ENCODE measurements at regions not wholly inside any gene's neighbourhood (a gene's known extent, or its start where the extent isn't known, plus 50 kb on each side); places are given as distances from the start of the nearest gene placed in this dataset.

DNA sequence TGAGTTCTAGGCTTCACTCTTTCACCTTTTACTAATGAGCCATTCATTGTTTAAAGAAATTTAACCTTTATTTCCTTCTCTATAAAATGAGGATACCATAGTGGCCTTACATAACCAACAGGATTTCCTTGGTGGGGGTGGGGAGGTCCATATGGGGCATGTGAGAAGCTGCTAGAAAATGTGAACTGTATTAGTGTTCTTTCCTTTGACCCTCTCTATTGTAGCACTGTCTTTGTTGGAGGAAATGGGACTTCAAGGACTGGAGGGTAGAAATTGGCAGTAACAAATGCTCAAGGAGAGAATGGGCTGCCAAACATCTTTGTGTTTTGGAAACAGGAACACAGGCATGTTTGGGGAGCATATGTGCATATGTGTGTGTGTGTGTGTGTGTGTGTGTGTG is 468.7 kb upstream of the ZEB2 start:
- Histone ChIP-seq H3K9me3 (ENCODE audit: low read depth, low read length, poor library complexity, severe bottlenecking) (peaks cover 12% of the 10 kb centered on the region), H3K4me3 (ENCODE audit: low read depth, low read length, poor library complexity, severe bottlenecking) (no peak overlapping the region), H3K4me1 (ENCODE audit: insufficient read depth, low read length, poor library complexity, severe bottlenecking) (peaks cover 2% of the 10 kb centered on the region), H3K27ac (ENCODE audit: low read depth, low read length, poor library complexity, severe bottlenecking) (no peak overlapping the region), H3K36me3 (ENCODE audit: insufficient read depth, low read length, poor library complexity, severe bottlenecking) (no peaks in the 10 kb centered on the region), H3K27me3 (replicated peaks; ENCODE audit: insufficient read depth, low read depth, low read length, poor library complexity) (no peaks in the 10 kb centered on the region)
- TF ChIP-seq EZH2 (IDR thresholded peaks at IDR 0.05; ENCODE audit: borderline replicate concordance, low read depth, low read length, poor library complexity, severe bottlenecking) = no peak
- TF ChIP-seq, protein P1, sequence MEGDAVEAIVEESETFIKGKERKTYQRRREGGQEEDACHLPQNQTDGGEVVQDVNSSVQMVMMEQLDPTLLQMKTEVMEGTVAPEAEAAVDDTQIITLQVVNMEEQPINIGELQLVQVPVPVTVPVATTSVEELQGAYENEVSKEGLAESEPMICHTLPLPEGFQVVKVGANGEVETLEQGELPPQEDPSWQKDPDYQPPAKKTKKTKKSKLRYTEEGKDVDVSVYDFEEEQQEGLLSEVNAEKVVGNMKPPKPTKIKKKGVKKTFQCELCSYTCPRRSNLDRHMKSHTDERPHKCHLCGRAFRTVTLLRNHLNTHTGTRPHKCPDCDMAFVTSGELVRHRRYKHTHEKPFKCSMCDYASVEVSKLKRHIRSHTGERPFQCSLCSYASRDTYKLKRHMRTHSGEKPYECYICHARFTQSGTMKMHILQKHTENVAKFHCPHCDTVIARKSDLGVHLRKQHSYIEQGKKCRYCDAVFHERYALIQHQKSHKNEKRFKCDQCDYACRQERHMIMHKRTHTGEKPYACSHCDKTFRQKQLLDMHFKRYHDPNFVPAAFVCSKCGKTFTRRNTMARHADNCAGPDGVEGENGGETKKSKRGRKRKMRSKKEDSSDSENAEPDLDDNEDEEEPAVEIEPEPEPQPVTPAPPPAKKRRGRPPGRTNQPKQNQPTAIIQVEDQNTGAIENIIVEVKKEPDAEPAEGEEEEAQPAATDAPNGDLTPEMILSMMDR (conservative IDR thresholded peaks at IDR 0.05; ENCODE audit: low read depth, low read length) = no peak
- ChIA-PET POLR2A (ENCODE audit: low non-redundant PET) (no interaction called here), CTCF (no interaction called here)
- no TSS peak for BruUV-seq (replicated peaks)
- intact Hi-C loops (cut with micrococcal nuclease; ENCODE audit: unreplicated experiment) = no loop called here
- DNase-seq (ENCODE audit: low spot score) = no peak

DNA sequence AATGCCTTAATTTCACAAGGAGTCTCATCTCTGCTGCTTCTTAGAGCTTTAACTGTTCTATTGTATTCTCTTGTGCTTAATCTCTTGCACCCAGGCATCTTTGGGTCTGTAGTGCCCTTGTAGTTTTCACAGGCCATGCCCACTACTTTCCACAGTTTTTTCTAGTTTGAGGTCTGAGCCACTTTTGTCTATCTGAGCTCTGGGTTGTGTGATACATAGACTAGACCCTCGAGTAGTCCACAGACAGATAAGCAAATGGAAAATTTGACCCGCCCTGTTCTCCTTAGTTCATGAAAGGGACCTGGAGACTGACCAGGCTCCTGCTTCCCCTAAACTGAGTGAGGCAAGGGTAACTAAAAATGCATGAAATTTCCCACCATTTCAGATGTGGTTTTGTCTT is 466.8 kb upstream of the ZEB2 start:
- Histone ChIP-seq H3K36me3 (ENCODE audit: insufficient read depth, low read length, poor library complexity, severe bottlenecking) (no peaks in the 10 kb centered on the region), H3K9me3 (ENCODE audit: low read depth, low read length, poor library complexity, severe bottlenecking) (peaks cover 12% of the 10 kb centered on the region), H3K27ac (ENCODE audit: low read depth, low read length, poor library complexity, severe bottlenecking) (no peak overlapping the region), H3K27me3 (replicated peaks; ENCODE audit: insufficient read depth, low read depth, low read length, poor library complexity) (no peaks in the 10 kb centered on the region), H3K4me3 (ENCODE audit: low read depth, low read length, poor library complexity, severe bottlenecking) (no peak overlapping the region), H3K4me1 (ENCODE audit: insufficient read depth, low read length, poor library complexity, severe bottlenecking) (peaks cover 3% of the 10 kb centered on the region)
- CTCF ChIA-PET = no interaction called here
- BruUV-seq (replicated peaks) = no TSS peak
- intact Hi-C loops (cut with micrococcal nuclease; ENCODE audit: unreplicated experiment) = no loop called here
- POLR2A ChIA-PET (ENCODE audit: low non-redundant PET) = no interaction called here
- TF ChIP-seq, protein P1 (conservative IDR thresholded peaks at IDR 0.05; ENCODE audit: low read depth, low read length) = no peak
- no peak for TF ChIP-seq EZH2 (IDR thresholded peaks at IDR 0.05; ENCODE audit: borderline replicate concordance, low read depth, low read length, poor library complexity, severe bottlenecking)
- no peak for DNase-seq (ENCODE audit: low spot score)

DNA sequence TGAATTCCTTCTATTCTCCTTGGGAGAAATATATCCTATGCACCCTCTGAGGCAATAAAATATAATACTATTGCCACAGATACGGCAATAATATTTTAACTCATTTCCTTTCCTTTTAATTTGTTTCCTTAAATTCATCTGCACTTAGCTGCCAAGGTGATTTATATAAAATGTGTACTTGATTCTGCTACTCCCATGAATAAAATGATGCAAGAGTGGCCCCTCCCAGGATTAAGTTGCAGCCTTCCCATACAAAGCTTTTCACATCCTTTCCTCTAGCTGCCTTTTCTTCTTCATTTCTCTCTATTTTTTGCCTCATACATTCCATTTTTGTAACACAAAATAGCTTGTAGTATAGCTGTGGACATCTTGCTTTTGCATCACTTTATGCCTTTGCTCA is 464.1 kb upstream of the ZEB2 start:
- CTCF ChIA-PET = no interaction called here
- Histone ChIP-seq H3K27me3 (replicated peaks; ENCODE audit: insufficient read depth, low read depth, low read length, poor library complexity) (no peaks in the 10 kb centered on the region), H3K9me3 (ENCODE audit: low read depth, low read length, poor library complexity, severe bottlenecking) (peaks cover 12% of the 10 kb centered on the region), H3K4me3 (ENCODE audit: low read depth, low read length, poor library complexity, severe bottlenecking) (no peak overlapping the region), H3K27ac (ENCODE audit: low read depth, low read length, poor library complexity, severe bottlenecking) (no peak overlapping the region), H3K4me1 (ENCODE audit: insufficient read depth, low read length, poor library complexity, severe bottlenecking) (peaks cover 3% of the 10 kb centered on the region), H3K36me3 (ENCODE audit: insufficient read depth, low read length, poor library complexity, severe bottlenecking) (no peaks in the 10 kb centered on the region)
- peak; percentile 29 for DNase-seq (ENCODE audit: low spot score)
- no peak for TF ChIP-seq EZH2 (IDR thresholded peaks at IDR 0.05; ENCODE audit: borderline replicate concordance, low read depth, low read length, poor library complexity, severe bottlenecking)
- TF ChIP-seq, protein P1 (conservative IDR thresholded peaks at IDR 0.05; ENCODE audit: low read depth, low read length) = no peak
- intact Hi-C loops (cut with micrococcal nuclease; ENCODE audit: unreplicated experiment) = no loop called here
- POLR2A ChIA-PET (ENCODE audit: low non-redundant PET) = no interaction called here
- no TSS peak for BruUV-seq (replicated peaks)
